PC-9 (cell line): ENCODE measurements at regions not wholly inside any gene's neighbourhood (a gene's known extent, or its start where the extent isn't known, plus 50 kb on each side); places are given as distances from the start of the nearest gene placed in this dataset.
"Not testable (repeated sequence)": the region's sequence is repeated elsewhere in the genome, so short reads cannot be mapped to it uniquely, and the experiment has no call there.

Experiments used
- BruUV-seq: library from RNA; stranded (reverse); fragments of 400-500 nt; replicated peaks from 2 replicates; lab custom pipeline; 2021; lab: Mats Ljungman, UMichigan
- CTCF ChIA-PET: fragments of 300-600 bp; sonication (Branson Sonifier 250); formaldehyde crosslinking; loops from one replicate; lab custom pipeline; 2022; ENCODE audit warnings: antibody characterized with exemption; lab: Charles Lee
- POLR2A ChIA-PET: fragments of 300-600 bp; sonication (Branson Sonifier 250); formaldehyde crosslinking; loops from one replicate; lab custom pipeline; 2022; ENCODE audit warnings: antibody characterized with exemption; ENCODE audit not compliant: unreplicated experiment; lab: Charles Lee
- DNase-seq, 2 experiments: peaks; one replicate each; pipeline versions ENCODE4 v3.0.0 to v3.0.0-alpha.2; 2015 to 2022; ENCODE audit warnings: mixed read lengths in 1 of 2
- H2AFZ ChIP-seq: fragments of 200-600 bp; sonication (generic); 2 replicates; pipeline ENCODE4 v1.8.1; 2017; ENCODE audit warnings: antibody characterized with exemption
- H3F3A ChIP-seq: fragments of 200-600 bp; sonication (generic); 2 replicates; pipeline ENCODE4 v1.8.1; 2017; ENCODE audit warnings: antibody characterized with exemption, mild to moderate bottlenecking, low read depth; ENCODE audit not compliant: insufficient read depth
- H3K27ac ChIP-seq: fragments of 200-600 bp; sonication (generic); 2 replicates; pipeline ENCODE4 v1.6.1; 2016; ENCODE audit warnings: mixed run types
- H3K27me3 ChIP-seq: fragments of 200-600 bp; sonication (generic); 2 replicates; pipeline ENCODE4 v1.6.1; 2016; ENCODE audit warnings: low read depth, mixed run types; ENCODE audit not compliant: insufficient read depth
- H3K36me3 ChIP-seq: fragments of 200-600 bp; sonication (generic); 2 replicates; pipeline ENCODE4 v1.6.1; 2016; ENCODE audit warnings: low read depth, mixed run types
- H3K4me1 ChIP-seq: fragments of 200-600 bp; sonication (generic); replicated peaks from 2 replicates; pipeline ENCODE4 v1.6.1; 2016; ENCODE audit warnings: mixed run types; ENCODE audit not compliant: insufficient read depth
- H3K4me2 ChIP-seq: fragments of 200-600 bp; sonication (generic); 2 replicates; pipeline ENCODE4 v1.6.1; 2017; ENCODE audit warnings: mixed run types
- H3K4me3 ChIP-seq: fragments of 200-600 bp; sonication (generic); 2 replicates; pipeline ENCODE4 v1.6.1; 2016; ENCODE audit warnings: mixed run types
- H3K79me2 ChIP-seq: fragments of 200-600 bp; sonication (generic); 2 replicates; pipeline ENCODE4 v1.6.1; 2017; ENCODE audit warnings: low read depth, mixed run types
- H3K9me2 ChIP-seq: fragments of 200-600 bp; sonication (generic); 2 replicates; pipeline ENCODE4 v1.8.1; 2017; ENCODE audit warnings: mild to moderate bottlenecking; ENCODE audit not compliant: insufficient read depth
- H3K9me3 ChIP-seq: fragments of 200-600 bp; sonication (generic); 2 replicates; pipeline ENCODE4 v1.8.1; 2016; ENCODE audit warnings: low read depth; ENCODE audit not compliant: insufficient read depth
- H4K20me1 ChIP-seq: fragments of 200-600 bp; sonication (generic); 2 replicates; pipeline ENCODE4 v1.8.1; 2017; ENCODE audit not compliant: insufficient read depth
- EZH2 ChIP-seq: fragments of 200-600 bp; sonication (generic); IDR thresholded peaks from 2 replicates; pipeline ENCODE4 v1.8.0; 2017; ENCODE audit warnings: antibody characterized with exemption, low read depth
- intact Hi-C: fragments of 100-400 bp; cut with micrococcal nuclease; formaldehyde crosslinking; loops from one replicate; pipeline ENCODE4 v1.10.0; 2022; ENCODE audit not compliant: unreplicated experiment
- TF ChIP-seq, protein P1 (sequence below): fragments of 200-600 bp; sonication (generic); conservative IDR thresholded peaks from 2 replicates; pipeline ENCODE4 v1.6.1; 2017; ENCODE audit warnings: mixed run types, antibody characterized with exemption, mild to moderate bottlenecking, moderate library complexity

GRCh38 chr6:81366972-81367371 lies 385.5 kb downstream of the TENT5A start:
- DNase-seq, result no peak
- no peak overlapping the region for H3K4me3 ChIP-seq
- ChIA-PET POLR2A (no interaction called here), CTCF (no interaction called here)
- H3K27ac ChIP-seq, result no peak overlapping the region
- H4K20me1 ChIP-seq, result no peaks in the 10 kb centered on the region
- H3K4me2 ChIP-seq, result no peak overlapping the region
- no TSS peak for BruUV-seq
- no peaks in the 10 kb centered on the region for H3K36me3 ChIP-seq
- no peaks in the 10 kb centered on the region for H3K27me3 ChIP-seq
- H3K4me1 ChIP-seq, result no peaks in the 10 kb centered on the region
- TF ChIP-seq, protein P1, sequence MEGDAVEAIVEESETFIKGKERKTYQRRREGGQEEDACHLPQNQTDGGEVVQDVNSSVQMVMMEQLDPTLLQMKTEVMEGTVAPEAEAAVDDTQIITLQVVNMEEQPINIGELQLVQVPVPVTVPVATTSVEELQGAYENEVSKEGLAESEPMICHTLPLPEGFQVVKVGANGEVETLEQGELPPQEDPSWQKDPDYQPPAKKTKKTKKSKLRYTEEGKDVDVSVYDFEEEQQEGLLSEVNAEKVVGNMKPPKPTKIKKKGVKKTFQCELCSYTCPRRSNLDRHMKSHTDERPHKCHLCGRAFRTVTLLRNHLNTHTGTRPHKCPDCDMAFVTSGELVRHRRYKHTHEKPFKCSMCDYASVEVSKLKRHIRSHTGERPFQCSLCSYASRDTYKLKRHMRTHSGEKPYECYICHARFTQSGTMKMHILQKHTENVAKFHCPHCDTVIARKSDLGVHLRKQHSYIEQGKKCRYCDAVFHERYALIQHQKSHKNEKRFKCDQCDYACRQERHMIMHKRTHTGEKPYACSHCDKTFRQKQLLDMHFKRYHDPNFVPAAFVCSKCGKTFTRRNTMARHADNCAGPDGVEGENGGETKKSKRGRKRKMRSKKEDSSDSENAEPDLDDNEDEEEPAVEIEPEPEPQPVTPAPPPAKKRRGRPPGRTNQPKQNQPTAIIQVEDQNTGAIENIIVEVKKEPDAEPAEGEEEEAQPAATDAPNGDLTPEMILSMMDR, result no peak
- no peak for TF ChIP-seq EZH2
- H3F3A ChIP-seq, result no peaks in the 10 kb centered on the region
- no peaks in the 10 kb centered on the region for H3K9me3 ChIP-seq
- no peak overlapping the region for H2AFZ ChIP-seq
- intact Hi-C loops, result no loop called here
- H3K9me2 ChIP-seq, result no peaks in the 10 kb centered on the region
- H3K79me2 ChIP-seq, result no peaks in the 10 kb centered on the region

DNA sequence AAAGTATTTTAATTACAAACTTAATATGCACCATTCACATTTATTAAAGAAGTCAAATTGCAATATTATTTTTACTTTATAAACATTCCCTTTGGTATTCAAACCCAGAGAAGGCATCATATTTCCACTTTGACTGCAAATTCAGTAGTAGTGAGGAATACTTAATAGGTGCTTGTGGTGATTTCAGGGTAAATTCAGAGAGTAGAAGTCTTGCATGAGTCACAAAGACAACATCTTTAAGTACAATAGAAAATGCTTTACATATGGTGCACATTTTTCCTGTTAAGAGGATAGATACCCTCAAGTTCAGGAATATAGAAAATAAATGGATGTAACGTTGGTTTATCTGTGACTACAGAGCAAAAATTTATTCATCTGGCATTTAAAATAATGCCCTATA lies 390.2 kb downstream of the TENT5A start:
- BruUV-seq, result no TSS peak
- CTCF ChIA-PET, result no interaction called here
- Histone ChIP-seq H4K20me1 (no peaks in the 10 kb centered on the region), H3K27me3 (no peaks in the 10 kb centered on the region), H3F3A (no peaks in the 10 kb centered on the region), H3K4me1 (no peaks in the 10 kb centered on the region), H3K9me2 (no peaks in the 10 kb centered on the region), H2AFZ (no peak overlapping the region), H3K27ac (no peak overlapping the region), H3K4me2 (no peak overlapping the region), H3K4me3 (no peak overlapping the region), H3K79me2 (no peaks in the 10 kb centered on the region), H3K36me3 (no peaks in the 10 kb centered on the region), H3K9me3 (no peaks in the 10 kb centered on the region)
- POLR2A ChIA-PET, result no interaction called here
- no peak for DNase-seq
- TF ChIP-seq, protein P1, result no peak
- no peak for TF ChIP-seq EZH2
- intact Hi-C loops, result no loop called here

GRCh38 chr6:81353262-81353661 lies 399.2 kb downstream of the TENT5A start:
- no peak for DNase-seq
- Histone ChIP-seq H2AFZ (no peak overlapping the region), H3K27me3 (no peaks in the 10 kb centered on the region), H3K4me2 (no peak overlapping the region), H3F3A (no peaks in the 10 kb centered on the region), H3K9me2 (no peaks in the 10 kb centered on the region), H3K79me2 (no peaks in the 10 kb centered on the region), H4K20me1 (no peaks in the 10 kb centered on the region), H3K4me1 (no peaks in the 10 kb centered on the region), H3K27ac (no peak overlapping the region), H3K4me3 (no peak overlapping the region), H3K36me3 (no peaks in the 10 kb centered on the region), H3K9me3 (no peaks in the 10 kb centered on the region)
- POLR2A ChIA-PET, result interaction anchor here (0.6 kb wide), 1 partner anchor 927 kb away, joined by 3 read pairs; no protein-coding TSS in a partner anchor
- intact Hi-C loops, result no loop called here
- CTCF ChIA-PET, result no interaction called here
- TF ChIP-seq EZH2, result no peak
- TF ChIP-seq, protein P1, result no peak
- BruUV-seq, result no TSS peak

GRCh38 chr6:81344026-81344425 lies 408.5 kb downstream of the TENT5A start:
- H3K4me2 ChIP-seq, H3K4me3 ChIP-seq, CTCF ChIA-PET, H2AFZ ChIP-seq, H3K27me3 ChIP-seq, BruUV-seq, H3F3A ChIP-seq, H3K9me3 ChIP-seq, DNase-seq, H3K27ac ChIP-seq, H4K20me1 ChIP-seq, H3K36me3 ChIP-seq, POLR2A ChIA-PET, H3K4me1 ChIP-seq, intact Hi-C loops, H3K79me2 ChIP-seq, H3K9me2 ChIP-seq: not testable (repeated sequence)
